OCI-LY7 (cell line): ENCODE measurements at regions not wholly inside any gene's neighbourhood (a gene's known extent, or its start where the extent isn't known, plus 50 kb on each side); places are given as distances from the start of the nearest gene placed in this dataset.

Experiments
- BruUV-seq: library from RNA; stranded (reverse); fragments of 400-500 nt; replicated peaks from 2 replicates; lab custom pipeline; 2021; lab: Mats Ljungman, UMichigan
- CTCF ChIA-PET: fragments of 300-600 bp; sonication (Branson Sonifier 250); formaldehyde crosslinking; loops from one replicate; lab custom pipeline; 2022; ENCODE audit warnings: antibody characterized with exemption; ENCODE audit not compliant: unreplicated experiment; lab: Charles Lee
- POLR2A ChIA-PET: fragments of 300-600 bp; sonication (Branson Sonifier 250); formaldehyde crosslinking; loops from one replicate; lab custom pipeline; 2022; ENCODE audit warnings: antibody characterized with exemption; lab: Charles Lee
- DNase-seq: peaks from one replicate; pipeline ENCODE4 v3.0.0-alpha.2; 2015; ENCODE audit warnings: low spot score
- H2AFZ ChIP-seq: fragments of 200-600 bp; sonication (generic), shearing (Covaris generic); 2 replicates; pipeline ENCODE4 v1.6.1; 2014; ENCODE audit warnings: mild to moderate bottlenecking, antibody characterized with exemption, low read length, moderate library complexity
- H3K27ac ChIP-seq: fragments of 200-600 bp; sonication (generic); 2 replicates; pipeline ENCODE4 v1.5.1; 2014; ENCODE audit warnings: mixed run types, low read depth, mild to moderate bottlenecking, moderate library complexity, low read length, inconsistent platforms; ENCODE audit not compliant: poor library complexity, severe bottlenecking
- H3K36me3 ChIP-seq: fragments of 200-600 bp; sonication (generic); 2 replicates; pipeline ENCODE4 v1.6.1; 2014; ENCODE audit warnings: mild to moderate bottlenecking, antibody characterized with exemption, low read length, moderate library complexity, mixed read lengths; ENCODE audit not compliant: insufficient read depth
- H3K4me1 ChIP-seq: fragments of 200-600 bp; sonication (generic); 2 replicates; pipeline ENCODE4 v1.5.1; 2014; ENCODE audit warnings: mild to moderate bottlenecking, low read length; ENCODE audit not compliant: insufficient read depth, poor library complexity, severe bottlenecking
- H3K4me2 ChIP-seq: fragments of 200-600 bp; sonication (generic); 2 replicates; pipeline ENCODE4 v1.6.1; 2014; ENCODE audit warnings: mild to moderate bottlenecking, low read length
- H3K4me3 ChIP-seq: fragments of 200-600 bp; sonication (generic); 2 replicates; pipeline ENCODE4 v1.5.1; 2014; ENCODE audit warnings: mild to moderate bottlenecking, low read depth, low read length; ENCODE audit not compliant: poor library complexity, severe bottlenecking
- H3K79me2 ChIP-seq: fragments of 200-600 bp; sonication (generic); 2 replicates; pipeline ENCODE4 v1.6.1; 2016; ENCODE audit warnings: low read depth, mild to moderate bottlenecking, low read length, moderate library complexity, mixed read lengths; ENCODE audit not compliant: insufficient read depth
- H3K9me2 ChIP-seq: fragments of 200-600 bp; sonication (generic); 2 replicates; pipeline ENCODE4 v1.6.1; 2016; ENCODE audit warnings: mild to moderate bottlenecking, low read length, mixed read lengths; ENCODE audit not compliant: insufficient read depth
- H3K9me3 ChIP-seq: fragments of 200-600 bp; sonication (generic); 2 replicates; pipeline ENCODE4 v1.6.1; 2014; ENCODE audit warnings: mild to moderate bottlenecking, mixed run types, low read length, mixed read lengths
- H4K20me1 ChIP-seq: fragments of 200-600 bp; sonication (generic); 2 replicates; pipeline ENCODE4 v1.6.1; 2014; ENCODE audit warnings: mild to moderate bottlenecking, antibody characterized with exemption, low read length, moderate library complexity, mixed read lengths; ENCODE audit not compliant: insufficient read depth
- CTCF ChIP-seq: fragments of 200-600 bp; sonication (generic); conservative IDR thresholded peaks from 2 replicates; pipeline ENCODE4 v1.5.1; 2014; ENCODE audit warnings: mild to moderate bottlenecking, antibody characterized with exemption, low read length, moderate library complexity, mixed read lengths
- EZH2phosphoT487 ChIP-seq: fragments of 200-600 bp; sonication (generic); IDR thresholded peaks from 2 replicates; pipeline ENCODE4 v1.6.1; 2018; ENCODE audit warnings: low read depth, borderline replicate concordance, mild to moderate bottlenecking, mixed run types, antibody characterized with exemption, low read length, moderate library complexity, mixed read lengths
- intact Hi-C: fragments of 100-400 bp; cut with micrococcal nuclease; formaldehyde crosslinking; loops from one replicate; pipeline ENCODE4 v1.10.0; 2022; ENCODE audit not compliant: unreplicated experiment

GRCh38 chr9:71237051-71237450 is 115.6 kb upstream of the TRPM3 start:
- BruUV-seq = no TSS peak
- Histone ChIP-seq H3K79me2 (no peaks in the 10 kb centered on the region), H3K9me3 (no peaks in the 10 kb centered on the region), H3K4me3 (no peak overlapping the region), H4K20me1 (no peaks in the 10 kb centered on the region), H3K36me3 (no peaks in the 10 kb centered on the region), H2AFZ (no peak overlapping the region), H3K4me1 (no peaks in the 10 kb centered on the region), H3K27ac (no peak overlapping the region), H3K4me2 (no peak overlapping the region), H3K9me2 (no peaks in the 10 kb centered on the region)
- ChIA-PET CTCF (no interaction called here), POLR2A (interaction anchor here (0.6 to 0.7 kb wide), 2 partner anchors 76 to 555 kb away, joined by 3 to 4 read pairs; no protein-coding TSS in a partner anchor)
- no peak for DNase-seq
- TF ChIP-seq EZH2phosphoT487 (no peak), CTCF (no peak)
- intact Hi-C loops = no loop called here

GRCh38 chr9:71233646-71234045 is 112.2 kb upstream of the TRPM3 start:
- no peaks in the 10 kb centered on the region for H3K9me2 ChIP-seq
- CTCF ChIA-PET = no interaction called here
- no peaks in the 10 kb centered on the region for H3K79me2 ChIP-seq
- no peaks in the 10 kb centered on the region for H3K9me3 ChIP-seq
- DNase-seq = no peak
- H3K36me3 ChIP-seq = no peaks in the 10 kb centered on the region
- intact Hi-C loops = no loop called here
- no TSS peak for BruUV-seq
- H4K20me1 ChIP-seq = no peaks in the 10 kb centered on the region
- H3K4me3 ChIP-seq = no peak overlapping the region
- H3K4me1 ChIP-seq = no peaks in the 10 kb centered on the region
- POLR2A ChIA-PET = interaction anchor here (0.5 kb wide), 1 partner anchor 294 kb away, joined by 3 read pairs; no protein-coding TSS in a partner anchor
- no peak overlapping the region for H2AFZ ChIP-seq
- H3K4me2 ChIP-seq = no peak overlapping the region
- no peak overlapping the region for H3K27ac ChIP-seq
- TF ChIP-seq CTCF = no peak
- TF ChIP-seq EZH2phosphoT487 = no peak

GRCh38 chr9:71223953-71224538 is 102.6 kb upstream of the TRPM3 start:
- no peak overlapping the region for H2AFZ ChIP-seq
- H3K9me2 ChIP-seq = no peaks in the 10 kb centered on the region
- no TSS peak for BruUV-seq
- ChIA-PET POLR2A (no interaction called here), CTCF (no interaction called here)
- no peak overlapping the region for H3K4me2 ChIP-seq
- intact Hi-C loops = no loop called here
- DNase-seq = no peak
- no peaks in the 10 kb centered on the region for H3K36me3 ChIP-seq
- no peaks in the 10 kb centered on the region for H3K9me3 ChIP-seq
- H3K27ac ChIP-seq = no peak overlapping the region
- H3K4me3 ChIP-seq = no peak overlapping the region
- no peak for TF ChIP-seq CTCF
- no peak for TF ChIP-seq EZH2phosphoT487
- no peaks in the 10 kb centered on the region for H4K20me1 ChIP-seq
- H3K4me1 ChIP-seq = no peaks in the 10 kb centered on the region
- H3K79me2 ChIP-seq = no peaks in the 10 kb centered on the region
